HepG2 (cell line): ENCODE measurements at regions not wholly inside any gene's neighbourhood (a gene's known extent, or its start where the extent isn't known, plus 50 kb on each side); places are given as distances from the start of the nearest gene placed in this dataset.

Experiments
- ATAC-seq: fragments of 200-7000 bp; cut with Tn5 transposase; 3 replicates; pipeline ENCODE4 v1.9.1; 2020; ENCODE audit warnings: mild to moderate bottlenecking, moderate library complexity
- BruUV-seq: library from RNA; stranded (reverse); fragments of 400-500 nt; replicated peaks from 2 replicates; lab custom pipeline; 2021; lab: Mats Ljungman, UMichigan
- CTCF ChIA-PET: fragments of 300-600 bp; formaldehyde crosslinking; extraction: SDS; loops from one replicate; lab custom pipeline; 2021; ENCODE audit warnings: low total read pairs, inconsistent platforms, low intra/inter-chr PET ratio; lab: Yijun Ruan, JAX
- POLR2A ChIA-PET: fragments of 350-600 bp; sonication (Branson Sonifier 250); formaldehyde crosslinking; loops from one replicate; lab custom pipeline; 2020; ENCODE audit warnings: antibody characterized with exemption, inconsistent platforms; lab: Yijun Ruan, JAX
- DNase-seq: peaks from one replicate; pipeline ENCODE4 v3.0.0-alpha.2; 2015; ENCODE audit warnings: low spot score
- FAIRE-seq: peaks from 3 replicates; lab custom pipeline; 2011; peaks lifted over from hg19 to GRCh38; lab: Jason Lieb, UNC
- H2AFZ ChIP-seq: one replicate; pipeline ENCODE4 v1.6.1; 2011; ENCODE audit warnings: low read length, inconsistent platforms
- H3K27ac ChIP-seq: fragments of 300-600 bp; 3 replicates; pipeline ENCODE4 v1.8.0; 2011; ENCODE audit warnings: mixed run types, mild to moderate bottlenecking, mixed read lengths, low read length, inconsistent platforms; ENCODE audit not compliant: insufficient read depth; ENCODE audit errors: extremely low read length
- H3K27me3 ChIP-seq, 2 experiments: fragments of 200-600 bp in 1 of 2; 2 replicates in 1 of 2; 3 replicates in 1 of 2; pipeline versions ENCODE4 v1.6.0 to v1.8.0; 2011; ENCODE audit warnings: low read length in 2 of 2, mild to moderate bottlenecking in 2 of 2, moderate library complexity in 2 of 2, inconsistent platforms in 1 of 2; ENCODE audit not compliant: insufficient read depth in 2 of 2, control insufficient read depth in 1 of 2
- H3K36me3 ChIP-seq, 2 experiments: fragments of 200-600 bp in 1 of 2; replicated peaks in 1 of 2; 2 replicates in 1 of 2; 3 replicates in 1 of 2; pipeline versions ENCODE4 v1.5.1 to v1.8.0; 2011; ENCODE audit warnings: low read length in 2 of 2, inconsistent platforms in 1 of 2; ENCODE audit not compliant: insufficient read depth in 2 of 2, control insufficient read depth in 1 of 2
- H3K4me1 ChIP-seq: 2 replicates; pipeline ENCODE4 v1.5.1; 2012; ENCODE audit warnings: low read length, inconsistent platforms; ENCODE audit not compliant: insufficient read depth
- H3K4me2 ChIP-seq: 2 replicates; pipeline ENCODE4 v1.6.0; 2011; ENCODE audit warnings: low read depth, low read length, inconsistent platforms
- H3K4me3 ChIP-seq, 3 experiments: fragments of 200-600 bp in 1 of 3; sonication (generic), shearing (Covaris generic) in 1 of 3; replicated peaks in 1 of 3; 2 replicates each; pipeline ENCODE4 v1.5.1; 2011 to 2016; ENCODE audit warnings: low read length in 3 of 3, inconsistent platforms in 2 of 3, low read depth in 2 of 3, mild to moderate bottlenecking in 2 of 3, control low read depth in 1 of 3, mixed read lengths in 1 of 3; ENCODE audit not compliant: insufficient read depth in 1 of 3
- H3K79me2 ChIP-seq: one replicate; pipeline ENCODE4 v1.6.1; 2011; ENCODE audit warnings: low read length, inconsistent platforms; ENCODE audit not compliant: insufficient read depth
- H3K9ac ChIP-seq: 2 replicates; pipeline ENCODE4 v1.6.0; 2011; ENCODE audit warnings: mild to moderate bottlenecking, low read depth, low read length, inconsistent platforms; ENCODE audit not compliant: insufficient read depth
- H3K9me3 ChIP-seq: 2 replicates; pipeline ENCODE4 v1.5.1; 2012; ENCODE audit warnings: mild to moderate bottlenecking, low read length
- H4K20me1 ChIP-seq: 2 replicates; pipeline ENCODE4 v1.6.0; 2011; ENCODE audit warnings: inconsistent platforms, mild to moderate bottlenecking, low read length, moderate library complexity; ENCODE audit not compliant: insufficient read depth
- ARHGAP35 ChIP-seq: sonication (generic); formaldehyde crosslinking; IDR thresholded peaks from 2 replicates; pipeline ENCODE4 v1.9.0; 2022; ENCODE audit warnings: mild to moderate bottlenecking, inconsistent platforms, moderate library complexity, missing genetic modification reagents, borderline replicate concordance
- HOXA3 ChIP-seq: sonication (generic); formaldehyde crosslinking; IDR thresholded peaks from 2 replicates; pipeline ENCODE4 v1.5.0; 2020; ENCODE audit warnings: missing genetic modification reagents
- MAFG ChIP-seq: sonication (generic); formaldehyde crosslinking; IDR thresholded peaks from 2 replicates; pipeline ENCODE4 v1.5.1; 2020; ENCODE audit warnings: mild to moderate bottlenecking, missing genetic modification reagents
- PAX8 ChIP-seq: sonication (generic); formaldehyde crosslinking; IDR thresholded peaks from 2 replicates; pipeline ENCODE4 v1.8.0; 2022; ENCODE audit warnings: mild to moderate bottlenecking, missing genetic modification reagents, borderline replicate concordance
- PCBP1 ChIP-seq: fragments of 200-400 bp; formaldehyde crosslinking; IDR thresholded peaks from 2 replicates; pipeline ENCODE4 v1.6.1; 2017; ENCODE audit warnings: mild to moderate bottlenecking, low read depth, low read length, borderline replicate concordance
- PHF21A ChIP-seq: sonication (generic); formaldehyde crosslinking; IDR thresholded peaks from 2 replicates; pipeline ENCODE4 v1.5.0; 2020; ENCODE audit warnings: mild to moderate bottlenecking, missing genetic modification reagents
- RFX1 ChIP-seq: fragments of 450-650 bp; IDR thresholded peaks from 2 replicates; pipeline ENCODE4 v1.6.1; 2017
- RFX3 ChIP-seq: IDR thresholded peaks from 2 replicates; pipeline ENCODE4 v1.6.1; 2016; ENCODE audit warnings: missing biosample characterization, missing genetic modification reagents
- STAG1 ChIP-seq: sonication (generic); formaldehyde crosslinking; IDR thresholded peaks from 2 replicates; pipeline ENCODE4 v1.4.0; 2020; ENCODE audit warnings: missing genetic modification reagents
- XRCC5 ChIP-seq: fragments of 200-400 bp; formaldehyde crosslinking; optimal IDR thresholded peaks from 2 replicates; pipeline ENCODE3; 2017; ENCODE audit warnings: mild to moderate bottlenecking, low read length
- ZFP37 ChIP-seq: sonication (generic); formaldehyde crosslinking; IDR thresholded peaks from 2 replicates; pipeline ENCODE4 v1.4.0; 2020; ENCODE audit warnings: missing genetic modification reagents, borderline replicate concordance
- ZNF264 ChIP-seq: sonication (generic); formaldehyde crosslinking; IDR thresholded peaks from 2 replicates; pipeline ENCODE4 v1.4.0; 2020; ENCODE audit warnings: missing genetic modification reagents
- ZNF33B ChIP-seq: sonication (generic); formaldehyde crosslinking; IDR thresholded peaks from 2 replicates; pipeline ENCODE4 v1.5.1; 2020; ENCODE audit warnings: mild to moderate bottlenecking, missing genetic modification reagents
- ZNF674 ChIP-seq: sonication (generic); formaldehyde crosslinking; IDR thresholded peaks from 2 replicates; pipeline ENCODE4 v1.5.0; 2020; ENCODE audit warnings: low read depth, mild to moderate bottlenecking, missing genetic modification reagents
- WGBS: methylation state at CpG from one replicate; pipeline ENCODE4 v1.1.6; 2017; ENCODE audit warnings: low lambda C conversion rate; 5-methylcytosine and 5-hydroxymethylcytosine counted together
- in situ Hi-C: cut with HindIII; loops from 2 replicates; pipeline ENCODE4 v1.10.0; 2017; ENCODE audit warnings: low pct_unique_long_range_greater_than_20kb; ENCODE audit not compliant: extremely low pct_ligation_motif_present
- intact Hi-C: fragments of 100-400 bp; cut with micrococcal nuclease; formaldehyde crosslinking; loops from one replicate; pipeline ENCODE4 v1.10.0; 2022; ENCODE audit not compliant: unreplicated experiment
- TF ChIP-seq, protein P1 (sequence below): sonication (generic); formaldehyde crosslinking; IDR thresholded peaks from 2 replicates; pipeline ENCODE4 v1.5.0; 2020; ENCODE audit warnings: mild to moderate bottlenecking, missing genetic modification reagents, moderate library complexity
- TF ChIP-seq, protein P2 (sequence below): sonication (generic); formaldehyde crosslinking; IDR thresholded peaks from 2 replicates; pipeline ENCODE4 v1.4.0; 2020; ENCODE audit warnings: missing genetic modification reagents

DNA sequence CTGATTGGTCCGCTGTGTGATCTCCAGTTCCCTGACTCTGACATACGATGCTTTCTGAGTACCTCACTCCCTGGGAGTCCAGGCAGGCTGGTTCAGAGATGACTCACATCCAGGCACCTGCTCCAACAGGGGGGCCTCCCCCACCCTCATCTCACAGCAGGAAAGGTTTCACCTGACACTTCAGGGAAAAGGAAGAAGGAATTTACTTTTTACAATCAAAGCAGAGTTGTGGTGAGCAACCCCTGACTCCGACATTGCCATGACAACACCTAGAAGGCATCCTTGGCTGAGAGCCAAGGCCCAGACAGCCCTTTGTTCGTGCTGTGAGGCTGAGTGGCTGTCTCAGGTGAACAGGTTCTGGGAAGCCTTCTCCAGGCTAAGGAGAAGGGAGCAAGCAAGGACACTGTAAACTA is 164.6 kb upstream of the GJB5 start:
- CTCF ChIA-PET: no interaction called here
- in situ Hi-C loops: loop anchor here (10.0 kb wide), 1 partner anchor 955 kb away; no protein-coding TSS in a partner anchor
- no peak for ATAC-seq

DNA sequence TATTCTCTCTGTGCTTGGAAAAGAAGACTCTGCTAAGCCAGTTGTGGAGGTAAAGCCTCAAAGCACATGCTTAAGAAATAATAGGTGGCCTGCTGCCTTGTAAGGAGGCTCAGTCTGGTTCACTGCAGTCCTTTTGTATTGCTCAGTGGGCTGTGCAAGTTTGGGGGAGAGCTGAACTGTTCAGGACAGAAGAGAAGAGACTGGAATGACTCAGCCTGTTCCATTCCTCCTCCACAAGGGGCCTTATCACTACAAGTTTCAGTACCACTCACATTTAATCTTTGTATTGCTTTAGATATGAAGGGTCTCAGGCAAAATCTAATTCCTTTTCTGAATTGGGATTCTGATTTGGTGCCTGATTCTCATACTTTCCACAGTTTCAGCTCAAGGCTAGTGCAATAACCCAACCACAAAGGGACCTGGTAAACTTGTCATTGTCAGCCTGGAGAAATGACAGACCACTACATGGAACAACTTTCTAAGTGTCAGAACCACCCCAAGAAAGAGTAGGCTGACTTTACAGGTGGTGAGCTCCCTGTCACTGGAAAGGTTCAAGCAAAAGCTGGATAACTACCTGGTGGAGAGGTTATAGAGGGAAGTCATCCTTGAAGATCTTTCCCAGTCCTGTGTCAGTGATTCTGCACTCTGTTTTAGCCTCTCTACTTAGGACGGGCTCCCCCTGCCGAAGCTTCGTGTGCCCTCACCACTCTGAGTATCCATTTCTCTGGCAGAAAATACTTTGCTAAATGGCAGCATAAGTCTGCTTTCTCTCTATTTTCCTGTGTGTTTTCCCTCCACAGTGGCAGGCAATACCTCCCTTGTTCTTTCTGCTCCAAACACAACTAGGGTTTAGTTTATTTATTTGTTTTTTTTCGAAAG is 162.9 kb upstream of the GJB5 start:
- peaks cover 0 to under 1% of the 10 kb centered on the region in 2 experiments; a peak in 1 of 5 replicates for H3K27me3 ChIP-seq
- H3K4me1 ChIP-seq: no peaks in the 10 kb centered on the region
- no peaks in the 10 kb centered on the region for H3K36me3 ChIP-seq
- intact Hi-C loops: no loop called here
- ATAC-seq: peak; percentile 64
- H3K4me2 ChIP-seq: no peak overlapping the region
- under 1% methylated on average over 4 of the region's 4 CpGs for WGBS
- in situ Hi-C loops: loop anchor here (10.0 kb wide), 1 partner anchor 957 kb away; no protein-coding TSS in a partner anchor
- H3K79me2 ChIP-seq: no peaks in the 10 kb centered on the region
- H3K9me3 ChIP-seq: no peaks in the 10 kb centered on the region
- peak; percentile 7 for DNase-seq
- H3K9ac ChIP-seq: no peak overlapping the region
- BruUV-seq: no TSS peak
- no peak overlapping the region for H3K4me3 ChIP-seq
- H2AFZ ChIP-seq: no peak overlapping the region
- no peaks in the 10 kb centered on the region for H4K20me1 ChIP-seq
- FAIRE-seq: no peak
- POLR2A ChIA-PET: no interaction called here
- H3K27ac ChIP-seq: no peak overlapping the region
- CTCF ChIA-PET: no interaction called here
- TF ChIP-seq PCBP1: no peak
- no peak for TF ChIP-seq PHF21A (CRISPR knock-in tag)
- TF ChIP-seq PAX8 (CRISPR knock-in tag): no peak
- TF ChIP-seq, protein P1, sequence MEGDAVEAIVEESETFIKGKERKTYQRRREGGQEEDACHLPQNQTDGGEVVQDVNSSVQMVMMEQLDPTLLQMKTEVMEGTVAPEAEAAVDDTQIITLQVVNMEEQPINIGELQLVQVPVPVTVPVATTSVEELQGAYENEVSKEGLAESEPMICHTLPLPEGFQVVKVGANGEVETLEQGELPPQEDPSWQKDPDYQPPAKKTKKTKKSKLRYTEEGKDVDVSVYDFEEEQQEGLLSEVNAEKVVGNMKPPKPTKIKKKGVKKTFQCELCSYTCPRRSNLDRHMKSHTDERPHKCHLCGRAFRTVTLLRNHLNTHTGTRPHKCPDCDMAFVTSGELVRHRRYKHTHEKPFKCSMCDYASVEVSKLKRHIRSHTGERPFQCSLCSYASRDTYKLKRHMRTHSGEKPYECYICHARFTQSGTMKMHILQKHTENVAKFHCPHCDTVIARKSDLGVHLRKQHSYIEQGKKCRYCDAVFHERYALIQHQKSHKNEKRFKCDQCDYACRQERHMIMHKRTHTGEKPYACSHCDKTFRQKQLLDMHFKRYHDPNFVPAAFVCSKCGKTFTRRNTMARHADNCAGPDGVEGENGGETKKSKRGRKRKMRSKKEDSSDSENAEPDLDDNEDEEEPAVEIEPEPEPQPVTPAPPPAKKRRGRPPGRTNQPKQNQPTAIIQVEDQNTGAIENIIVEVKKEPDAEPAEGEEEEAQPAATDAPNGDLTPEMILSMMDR (CRISPR knock-in tag): peak; percentile 42
- TF ChIP-seq RFX1: no peak
- no peak for TF ChIP-seq ARHGAP35 (CRISPR knock-in tag)
- TF ChIP-seq, protein P2, sequence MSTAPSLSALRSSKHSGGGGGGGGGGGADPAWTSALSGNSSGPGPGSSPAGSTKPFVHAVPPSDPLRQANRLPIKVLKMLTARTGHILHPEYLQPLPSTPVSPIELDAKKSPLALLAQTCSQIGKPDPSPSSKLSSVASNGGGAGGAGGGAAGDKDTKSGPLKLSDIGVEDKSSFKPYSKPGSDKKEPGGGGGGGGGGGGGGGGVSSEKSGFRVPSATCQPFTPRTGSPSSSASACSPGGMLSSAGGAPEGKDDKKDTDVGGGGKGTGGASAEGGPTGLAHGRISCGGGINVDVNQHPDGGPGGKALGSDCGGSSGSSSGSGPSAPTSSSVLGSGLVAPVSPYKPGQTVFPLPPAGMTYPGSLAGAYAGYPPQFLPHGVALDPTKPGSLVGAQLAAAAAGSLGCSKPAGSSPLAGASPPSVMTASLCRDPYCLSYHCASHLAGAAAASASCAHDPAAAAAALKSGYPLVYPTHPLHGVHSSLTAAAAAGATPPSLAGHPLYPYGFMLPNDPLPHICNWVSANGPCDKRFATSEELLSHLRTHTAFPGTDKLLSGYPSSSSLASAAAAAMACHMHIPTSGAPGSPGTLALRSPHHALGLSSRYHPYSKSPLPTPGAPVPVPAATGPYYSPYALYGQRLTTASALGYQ (CRISPR knock-in tag): no peak
- TF ChIP-seq STAG1 (CRISPR knock-in tag): 0 out of 2 replicates have a peak, but pooled peaks have one; percentile 15
- no peak for TF ChIP-seq ZNF33B (CRISPR knock-in tag)
- TF ChIP-seq HOXA3 (CRISPR knock-in tag): no peak
- TF ChIP-seq ZFP37 (CRISPR knock-in tag): no peak
- no peak for TF ChIP-seq XRCC5
- no peak for TF ChIP-seq MAFG (CRISPR knock-in tag)
- no peak for TF ChIP-seq ZNF264 (CRISPR knock-in tag)

More for the DNA sequence above, 164.6 kb upstream of the GJB5 start:
- no peaks in the 10 kb centered on the region for H3K9me3 ChIP-seq
- no peak overlapping the region for H3K4me3 ChIP-seq
- FAIRE-seq: no peak
- no TSS peak for BruUV-seq
- H4K20me1 ChIP-seq: no peaks in the 10 kb centered on the region
- no peak overlapping the region for H2AFZ ChIP-seq
- no peaks in the 10 kb centered on the region for H3K27me3 ChIP-seq
- intact Hi-C loops: no loop called here
- H3K4me2 ChIP-seq: no peak overlapping the region
- no peak overlapping the region for H3K27ac ChIP-seq
- POLR2A ChIA-PET: no interaction called here
- DNase-seq: peak; percentile 9
- no peaks in the 10 kb centered on the region for H3K4me1 ChIP-seq
- 0% methylated on average over 3 of the region's 4 CpGs for WGBS
- no peaks in the 10 kb centered on the region for H3K79me2 ChIP-seq
- TF ChIP-seq RFX3 (CRISPR knock-in tag): peak; percentile 47; the same call in 1 of the 2 replicates
- TF ChIP-seq ZNF674: no peak
- H3K36me3 ChIP-seq: no peaks in the 10 kb centered on the region
- no peak overlapping the region for H3K9ac ChIP-seq
